GM12875 (cell line): ENCODE measurements at regions not wholly inside any gene's neighbourhood (a gene's known extent, or its start where the extent isn't known, plus 50 kb on each side); places are given as distances from the start of the nearest gene placed in this dataset.

Source experiments
- H3K4me3 ChIP-seq: one replicate; pipeline ENCODE4 v1.5.1; 2011; ENCODE audit warnings: low read depth, low read length, control low read depth
- TF ChIP-seq, protein P1 (sequence below): IDR thresholded peaks from 2 replicates; pipeline ENCODE4 v1.5.1; 2011; ENCODE audit warnings: low read depth, mild to moderate bottlenecking, control low read depth, inconsistent platforms, low read length, moderate library complexity, borderline replicate concordance; ENCODE audit not compliant: insufficient read depth

DNA sequence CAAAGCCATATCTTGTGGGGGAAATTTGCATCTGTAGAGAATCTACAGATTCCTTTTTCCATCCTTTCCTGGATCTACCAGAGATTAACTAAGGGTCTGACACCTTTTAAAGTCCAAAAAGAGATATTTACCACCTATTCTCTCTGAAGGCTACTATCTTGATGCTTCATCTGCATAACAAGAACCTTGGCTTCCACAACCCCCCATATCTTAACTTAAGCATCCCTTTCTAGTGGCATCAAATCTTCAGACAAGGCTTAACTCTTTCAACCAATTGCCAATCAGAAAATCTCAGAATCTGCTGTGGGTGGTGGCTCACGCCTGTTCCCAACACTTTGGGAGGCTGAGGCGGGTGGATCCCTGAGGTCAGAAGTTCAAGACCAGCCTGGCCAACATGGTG is 74.3 kb upstream of the FICD start:
- TF ChIP-seq, protein P1, sequence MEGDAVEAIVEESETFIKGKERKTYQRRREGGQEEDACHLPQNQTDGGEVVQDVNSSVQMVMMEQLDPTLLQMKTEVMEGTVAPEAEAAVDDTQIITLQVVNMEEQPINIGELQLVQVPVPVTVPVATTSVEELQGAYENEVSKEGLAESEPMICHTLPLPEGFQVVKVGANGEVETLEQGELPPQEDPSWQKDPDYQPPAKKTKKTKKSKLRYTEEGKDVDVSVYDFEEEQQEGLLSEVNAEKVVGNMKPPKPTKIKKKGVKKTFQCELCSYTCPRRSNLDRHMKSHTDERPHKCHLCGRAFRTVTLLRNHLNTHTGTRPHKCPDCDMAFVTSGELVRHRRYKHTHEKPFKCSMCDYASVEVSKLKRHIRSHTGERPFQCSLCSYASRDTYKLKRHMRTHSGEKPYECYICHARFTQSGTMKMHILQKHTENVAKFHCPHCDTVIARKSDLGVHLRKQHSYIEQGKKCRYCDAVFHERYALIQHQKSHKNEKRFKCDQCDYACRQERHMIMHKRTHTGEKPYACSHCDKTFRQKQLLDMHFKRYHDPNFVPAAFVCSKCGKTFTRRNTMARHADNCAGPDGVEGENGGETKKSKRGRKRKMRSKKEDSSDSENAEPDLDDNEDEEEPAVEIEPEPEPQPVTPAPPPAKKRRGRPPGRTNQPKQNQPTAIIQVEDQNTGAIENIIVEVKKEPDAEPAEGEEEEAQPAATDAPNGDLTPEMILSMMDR: no peak
- no peak overlapping the region for H3K4me3 ChIP-seq

DNA sequence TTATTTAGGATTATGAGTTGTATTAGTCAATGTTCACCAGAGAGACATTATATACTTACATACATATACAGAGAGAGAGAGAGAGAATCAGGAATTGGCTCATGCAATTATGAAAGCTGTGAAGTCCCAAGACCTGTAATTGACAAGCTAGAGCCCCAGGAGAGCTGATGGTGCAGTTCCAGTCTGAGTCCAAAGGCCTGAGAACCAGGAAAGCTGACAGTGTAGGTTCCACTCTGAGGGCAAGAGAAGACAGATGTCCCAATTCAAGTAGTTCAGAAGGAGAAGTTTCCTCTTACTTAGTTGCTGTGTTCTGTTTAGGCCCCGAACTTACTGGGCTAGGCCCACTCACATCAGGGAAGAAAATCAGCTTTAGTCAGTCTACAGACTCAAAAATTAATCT is 76.4 kb upstream of the FICD start:
- TF ChIP-seq, protein P1: no peak
- H3K4me3 ChIP-seq: no peak overlapping the region

DNA sequence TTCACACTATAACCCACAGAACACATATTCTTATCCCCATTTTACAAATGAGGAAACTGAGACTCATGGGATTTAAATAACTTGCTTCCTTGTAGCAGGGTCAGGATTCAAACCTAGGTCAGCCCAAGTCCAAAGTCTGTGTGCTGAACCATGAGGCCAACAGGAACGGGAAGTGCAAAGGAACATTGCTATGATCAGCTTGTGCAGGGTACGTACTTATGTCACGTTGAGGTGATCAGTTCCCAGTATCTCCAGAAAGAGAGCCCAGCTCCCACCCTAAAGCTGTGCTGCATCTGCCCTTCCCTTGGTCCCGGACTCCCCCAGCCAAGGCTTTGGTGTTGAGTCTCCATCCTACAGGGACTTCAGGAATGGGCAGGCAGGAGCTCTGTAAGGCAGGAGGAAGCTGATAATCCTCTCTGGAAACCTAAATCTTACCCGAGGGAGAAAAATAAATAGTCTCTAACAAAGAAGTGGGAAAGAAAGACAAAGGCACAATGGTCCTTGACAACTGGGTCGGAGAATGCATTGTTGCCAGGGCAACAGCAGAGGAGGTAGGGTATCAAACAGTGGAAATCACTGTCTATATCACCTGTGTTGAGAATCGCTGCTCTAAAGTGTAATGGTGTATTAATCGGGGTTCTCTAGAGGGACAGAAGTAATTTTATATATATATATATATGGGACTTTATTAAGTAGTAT is 82.5 kb upstream of the FICD start:
- TF ChIP-seq, protein P1: no peak
- H3K4me3 ChIP-seq: no peak overlapping the region

DNA sequence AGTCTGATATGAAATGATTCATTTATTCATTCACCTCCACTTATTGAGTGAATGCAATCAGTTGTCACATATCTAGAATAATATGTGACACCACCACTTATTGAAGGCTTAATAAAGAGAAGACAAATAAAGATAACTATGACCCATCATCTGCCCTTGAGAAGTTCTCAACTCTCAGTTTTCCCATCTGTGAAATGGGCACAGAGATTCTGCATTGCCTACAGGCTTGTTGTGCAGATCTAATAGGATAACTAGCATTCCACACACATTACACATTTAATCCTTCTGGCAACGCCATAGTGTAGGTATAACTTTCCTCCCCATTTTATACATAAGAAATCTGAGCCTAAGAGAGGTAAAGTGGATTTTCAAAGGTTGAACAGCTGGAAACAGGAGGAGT is 84.2 kb upstream of the FICD start:
- TF ChIP-seq, protein P1: no peak
- no peak overlapping the region for H3K4me3 ChIP-seq

DNA sequence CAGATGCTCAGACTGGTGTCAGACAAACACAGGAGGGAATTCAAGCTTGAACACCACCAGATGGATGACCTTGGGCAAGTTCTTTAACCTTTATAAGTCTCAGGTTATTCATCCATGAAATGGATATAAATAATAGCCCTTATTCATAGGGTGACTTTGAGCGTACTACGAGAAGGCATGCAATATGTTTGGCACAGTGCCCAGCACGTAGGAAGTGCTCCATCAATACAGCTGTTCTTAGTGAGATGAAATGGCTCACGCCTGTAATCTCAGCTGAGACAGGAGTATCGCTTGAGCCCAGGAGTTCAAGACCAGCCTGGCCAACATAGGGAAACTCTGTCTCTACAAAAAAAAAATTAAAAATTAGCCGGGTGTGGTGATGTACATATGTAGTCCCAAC is 84.8 kb upstream of the FICD start:
- TF ChIP-seq, protein P1: no peak

DNA sequence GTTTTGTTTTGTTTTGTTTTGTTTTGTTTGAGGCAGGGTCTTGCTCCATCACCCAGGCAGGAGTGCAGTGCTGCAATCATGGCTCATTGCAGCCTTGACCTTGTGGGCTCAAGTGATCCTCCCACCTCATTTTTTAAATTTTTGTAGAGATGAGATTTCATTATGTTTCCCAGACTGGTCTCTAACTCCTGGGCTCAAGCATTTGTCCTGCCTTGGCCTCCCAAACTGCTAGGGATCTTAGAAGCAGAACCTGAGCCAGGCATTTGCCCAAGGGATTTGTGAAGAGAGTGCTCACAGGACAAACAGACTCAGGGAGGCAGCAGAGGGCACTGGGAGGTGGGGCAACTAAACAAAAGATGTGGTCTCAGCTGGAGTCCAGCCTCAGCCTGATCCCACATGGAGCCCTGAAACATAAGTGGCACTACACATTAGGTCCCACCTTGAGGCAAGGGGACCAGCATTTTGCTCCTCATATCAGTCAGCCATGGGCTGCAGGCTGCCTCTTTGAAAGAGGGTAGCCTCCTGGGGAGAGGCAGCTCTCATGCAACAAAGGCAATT is 86.2 kb upstream of the CMKLR1 start:
- no peak overlapping the region for H3K4me3 ChIP-seq
- TF ChIP-seq, protein P1: no peak

More for the DNA sequence above, 84.8 kb upstream of the FICD start:
- H3K4me3 ChIP-seq: no peak overlapping the region

DNA sequence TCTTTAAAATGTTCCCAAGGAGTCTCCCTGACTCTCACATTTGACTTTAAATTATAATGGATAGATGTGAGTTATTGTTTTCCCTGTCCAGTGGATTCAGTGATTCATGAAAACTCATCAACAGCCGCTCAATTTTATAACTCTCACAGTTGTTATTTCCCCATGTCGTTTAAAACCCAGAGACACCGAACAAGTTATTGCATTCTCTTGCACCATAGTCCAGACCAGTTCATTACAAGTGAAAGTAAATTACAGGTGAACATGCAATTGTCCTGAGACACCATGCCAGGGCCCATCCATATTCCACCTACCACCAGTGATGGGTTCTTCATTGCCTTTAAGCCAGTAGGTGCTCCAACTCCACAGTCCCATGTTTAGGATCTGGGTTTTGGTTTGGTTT is 85.7 kb upstream of the CMKLR1 start:
- H3K4me3 ChIP-seq: no peak overlapping the region
- TF ChIP-seq, protein P1: no peak
